ENCODE measurements at regions not wholly inside any gene's neighbourhood (a gene's known extent, or its start where the extent isn't known, plus 50 kb on each side); places are given as distances from the start of the nearest gene placed in this dataset.

GRCh38 chr18:14936313-14936712 lies 188.3 kb downstream of the ANKRD30B start:
- TF ChIP-seq CTCF (IDR thresholded peaks at IDR 0.05) (no peak), POLR2A (IDR thresholded peaks at IDR 0.05) (no peak), EP300 (IDR thresholded peaks at IDR 0.05) (no peak), POLR2AphosphoS5 (IDR thresholded peaks at IDR 0.05) (no peak)
